HEK293 (cell line): ENCODE measurements at regions not wholly inside any gene's neighbourhood (a gene's known extent, or its start where the extent isn't known, plus 50 kb on each side); places are given as distances from the start of the nearest gene placed in this dataset.

Experiments
- CTCF ChIA-PET: fragments of 350-600 bp; formaldehyde crosslinking; extraction: SDS; loops from one replicate; lab custom pipeline; 2021; ENCODE audit warnings: antibody characterized with exemption; lab: Yijun Ruan, JAX
- POLR2A ChIA-PET: fragments of 300-600 bp; formaldehyde crosslinking; extraction: SDS; loops from one replicate; lab custom pipeline; 2020; ENCODE audit warnings: antibody characterized with exemption, inconsistent platforms; lab: Yijun Ruan, JAX
- H3K27ac ChIP-seq: fragments of 200-500 bp; sonication (Bioruptor generic); 2 replicates; pipeline ENCODE4 v1.5.1; 2014; ENCODE audit warnings: low read depth, low read length, control low read depth, inconsistent platforms; ENCODE audit errors: extremely low read depth
- H3K36me3 ChIP-seq, 2 experiments: fragments of 200-500 bp in 1 of 2; sonication (Bioruptor generic) in 1 of 2; 1 replicate in 1 of 2; 2 replicates in 1 of 2; pipeline ENCODE4 v1.5.1; 2014 to 2017; ENCODE audit warnings: inconsistent platforms in 2 of 2, low read length in 2 of 2; ENCODE audit not compliant: control insufficient read depth in 2 of 2, insufficient read depth in 1 of 2
- H3K4me1 ChIP-seq: fragments of 200-500 bp; sonication (Bioruptor generic); 2 replicates; pipeline ENCODE4 v1.5.1; 2014; ENCODE audit warnings: mild to moderate bottlenecking, low read length, inconsistent platforms; ENCODE audit not compliant: control insufficient read depth, insufficient read depth
- H3K4me3 ChIP-seq: 2 replicates; pipeline ENCODE4 v1.5.1; 2011; ENCODE audit warnings: low read depth, mild to moderate bottlenecking, control low read depth, low read length, moderate library complexity
- H3K9me3 ChIP-seq: fragments of 200-500 bp; sonication (Bioruptor generic); 2 replicates; pipeline ENCODE4 v1.5.1; 2014; ENCODE audit warnings: low read depth, low read length, inconsistent platforms; ENCODE audit not compliant: control insufficient read depth, insufficient read depth
- FEZF1 ChIP-seq: fragments of 450-650 bp; formaldehyde crosslinking; IDR thresholded peaks from 2 replicates; pipeline ENCODE4 v1.5.1; 2016; ENCODE audit warnings: missing biosample characterization, missing genetic modification characterization
- YY2 ChIP-seq: fragments of 450-650 bp; formaldehyde crosslinking; IDR thresholded peaks from 2 replicates; pipeline ENCODE4 v1.5.1; 2016; ENCODE audit warnings: missing biosample characterization, missing genetic modification characterization
- ZNF157 ChIP-seq: fragments of 450-650 bp; formaldehyde crosslinking; IDR thresholded peaks from 2 replicates; pipeline ENCODE4 v1.5.1; 2016; ENCODE audit warnings: missing biosample characterization, missing genetic modification characterization
- ZNF214 ChIP-seq: fragments of 450-650 bp; formaldehyde crosslinking; IDR thresholded peaks from 2 replicates; pipeline ENCODE4 v1.5.1; 2017; ENCODE audit warnings: missing biosample characterization, mild to moderate bottlenecking, missing genetic modification characterization, borderline replicate concordance
- ZNF248 ChIP-seq: fragments of 450-650 bp; formaldehyde crosslinking; IDR thresholded peaks from 2 replicates; pipeline ENCODE4 v1.5.1; 2017; ENCODE audit warnings: missing biosample characterization, missing genetic modification characterization
- ZNF341 ChIP-seq: fragments of 450-650 bp; formaldehyde crosslinking; IDR thresholded peaks from 2 replicates; pipeline ENCODE4; 2016; ENCODE audit warnings: low read depth, missing biosample characterization, missing genetic modification characterization
- ZNF350 ChIP-seq: fragments of 450-650 bp; formaldehyde crosslinking; IDR thresholded peaks from 2 replicates; pipeline ENCODE4 v1.5.0; 2017; ENCODE audit warnings: missing biosample characterization, mild to moderate bottlenecking, missing genetic modification characterization
- ZNF473 ChIP-seq: fragments of 450-650 bp; formaldehyde crosslinking; IDR thresholded peaks from 2 replicates; pipeline ENCODE4 v1.5.1; 2017; ENCODE audit warnings: missing biosample characterization, missing genetic modification characterization
- ZNF548 ChIP-seq: fragments of 450-650 bp; formaldehyde crosslinking; IDR thresholded peaks from 2 replicates; pipeline ENCODE4 v1.5.1; 2016; ENCODE audit warnings: missing biosample characterization, missing genetic modification characterization
- ZNF623 ChIP-seq: fragments of 450-650 bp; formaldehyde crosslinking; IDR thresholded peaks from 2 replicates; pipeline ENCODE4 v1.5.1; 2016; ENCODE audit warnings: missing biosample characterization, missing genetic modification characterization
- ZNF629 ChIP-seq: fragments of 450-650 bp; formaldehyde crosslinking; IDR thresholded peaks from 2 replicates; pipeline ENCODE4 v1.5.1; 2017; ENCODE audit warnings: missing biosample characterization, missing genetic modification characterization
- ZNF76 ChIP-seq: fragments of 450-650 bp; formaldehyde crosslinking; IDR thresholded peaks from 2 replicates; pipeline ENCODE4; 2016; ENCODE audit warnings: low read depth, missing biosample characterization, missing genetic modification characterization, borderline replicate concordance
- ZNF776 ChIP-seq: fragments of 450-650 bp; formaldehyde crosslinking; IDR thresholded peaks from 2 replicates; pipeline ENCODE4 v1.5.0; 2017; ENCODE audit warnings: missing biosample characterization, missing genetic modification characterization, borderline replicate concordance
- ZSCAN30 ChIP-seq: fragments of 450-650 bp; IDR thresholded peaks from 2 replicates; pipeline ENCODE4 v1.5.1; 2018; ENCODE audit warnings: missing biosample characterization, mild to moderate bottlenecking, missing genetic modification characterization, moderate library complexity
- TF ChIP-seq, protein P1 (sequence below): fragments of 450-650 bp; formaldehyde crosslinking; IDR thresholded peaks from 2 replicates; pipeline ENCODE4 v1.5.1; 2016; ENCODE audit warnings: missing biosample characterization, missing genetic modification characterization
- TF ChIP-seq, protein P2 (sequence below): fragments of 450-650 bp; formaldehyde crosslinking; IDR thresholded peaks from 2 replicates; pipeline ENCODE4 v1.5.1; 2016; ENCODE audit warnings: missing biosample characterization, missing genetic modification characterization
- TF ChIP-seq, protein P3 (sequence below): sonication (generic); formaldehyde crosslinking; IDR thresholded peaks from 2 replicates; pipeline ENCODE4 v1.8.1; 2022; ENCODE audit warnings: mild to moderate bottlenecking, moderate library complexity, missing genetic modification reagents
- TF ChIP-seq, protein P4 (sequence below): fragments of 450-650 bp; formaldehyde crosslinking; IDR thresholded peaks from 2 replicates; pipeline ENCODE4 v1.5.1; 2016; ENCODE audit warnings: missing biosample characterization, missing genetic modification characterization

DNA sequence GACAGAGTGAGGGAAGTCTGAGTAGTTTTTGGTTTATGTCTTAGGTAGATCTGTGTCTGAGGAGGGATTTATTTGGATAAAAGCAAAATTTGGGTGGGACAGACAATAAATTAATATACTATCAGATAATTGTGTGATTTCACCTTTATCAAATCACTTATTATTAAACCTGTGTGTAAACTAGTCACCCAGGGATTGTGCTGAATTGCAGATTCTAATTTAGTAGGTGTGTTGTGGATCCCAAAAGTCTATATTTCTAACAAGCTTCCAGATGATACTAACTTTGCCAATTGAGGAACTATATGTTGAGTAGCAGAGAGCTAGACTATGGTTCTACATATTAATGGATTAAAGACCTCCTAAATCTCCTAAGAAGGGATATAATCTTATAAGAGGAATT, 978.5 kb upstream of the FBXO33 start:
- H3K4me1 ChIP-seq, result no peaks in the 10 kb centered on the region
- no peak overlapping the region for H3K27ac ChIP-seq
- ChIA-PET CTCF (no interaction called here), POLR2A (no interaction called here)
- H3K9me3 ChIP-seq, result no peaks in the 10 kb centered on the region
- H3K4me3 ChIP-seq, result no peak overlapping the region
- H3K36me3 ChIP-seq, result no peaks in the 10 kb centered on the region
- no peak for TF ChIP-seq ZNF629 (tag by site-specific recombination)
- no peak for TF ChIP-seq ZNF248 (tag by site-specific recombination)
- TF ChIP-seq ZNF350 (tag by site-specific recombination), result no peak
- TF ChIP-seq, protein P1, sequence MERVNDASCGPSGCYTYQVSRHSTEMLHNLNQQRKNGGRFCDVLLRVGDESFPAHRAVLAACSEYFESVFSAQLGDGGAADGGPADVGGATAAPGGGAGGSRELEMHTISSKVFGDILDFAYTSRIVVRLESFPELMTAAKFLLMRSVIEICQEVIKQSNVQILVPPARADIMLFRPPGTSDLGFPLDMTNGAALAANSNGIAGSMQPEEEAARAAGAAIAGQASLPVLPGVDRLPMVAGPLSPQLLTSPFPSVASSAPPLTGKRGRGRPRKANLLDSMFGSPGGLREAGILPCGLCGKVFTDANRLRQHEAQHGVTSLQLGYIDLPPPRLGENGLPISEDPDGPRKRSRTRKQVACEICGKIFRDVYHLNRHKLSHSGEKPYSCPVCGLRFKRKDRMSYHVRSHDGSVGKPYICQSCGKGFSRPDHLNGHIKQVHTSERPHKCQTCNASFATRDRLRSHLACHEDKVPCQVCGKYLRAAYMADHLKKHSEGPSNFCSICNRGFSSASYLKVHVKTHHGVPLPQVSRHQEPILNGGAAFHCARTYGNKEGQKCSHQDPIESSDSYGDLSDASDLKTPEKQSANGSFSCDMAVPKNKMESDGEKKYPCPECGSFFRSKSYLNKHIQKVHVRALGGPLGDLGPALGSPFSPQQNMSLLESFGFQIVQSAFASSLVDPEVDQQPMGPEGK (tag by site-specific recombination), result no peak
- TF ChIP-seq ZNF473, result no peak
- TF ChIP-seq, protein P2, sequence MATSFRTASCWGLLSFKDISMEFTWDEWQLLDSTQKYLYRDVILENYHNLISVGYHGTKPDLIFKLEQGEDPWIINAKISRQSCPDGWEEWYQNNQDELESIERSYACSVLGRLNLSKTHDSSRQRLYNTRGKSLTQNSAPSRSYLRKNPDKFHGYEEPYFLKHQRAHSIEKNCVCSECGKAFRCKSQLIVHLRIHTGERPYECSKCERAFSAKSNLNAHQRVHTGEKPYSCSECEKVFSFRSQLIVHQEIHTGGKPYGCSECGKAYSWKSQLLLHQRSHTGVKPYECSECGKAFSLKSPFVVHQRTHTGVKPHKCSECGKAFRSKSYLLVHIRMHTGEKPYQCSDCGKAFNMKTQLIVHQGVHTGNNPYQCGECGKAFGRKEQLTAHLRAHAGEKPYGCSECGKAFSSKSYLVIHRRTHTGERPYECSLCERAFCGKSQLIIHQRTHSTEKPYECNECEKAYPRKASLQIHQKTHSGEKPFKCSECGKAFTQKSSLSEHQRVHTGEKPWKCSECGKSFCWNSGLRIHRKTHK (tag by site-specific recombination), result no peak
- TF ChIP-seq ZNF776 (tag by site-specific recombination), result no peak

DNA sequence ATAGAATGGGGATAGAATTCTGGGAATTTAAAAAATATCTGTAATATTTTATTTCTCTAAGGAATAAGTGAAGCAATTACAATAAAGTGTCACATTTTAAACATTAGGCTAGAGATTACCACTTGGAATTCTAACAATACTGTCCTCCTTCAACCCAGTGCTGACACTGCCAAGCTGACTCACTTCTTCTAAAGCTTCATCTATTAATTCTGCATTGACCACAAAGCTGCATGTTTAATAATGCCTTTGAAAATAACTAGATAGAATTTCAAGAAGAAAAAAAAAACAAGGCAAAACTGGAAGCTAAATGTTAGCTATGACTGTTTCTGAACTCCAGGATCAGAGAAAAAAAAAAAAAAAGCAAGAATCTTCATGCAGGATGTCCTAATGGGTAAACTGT, 970.7 kb upstream of the FBXO33 start:
- Histone ChIP-seq H3K27ac (no peak overlapping the region), H3K4me3 (no peak overlapping the region), H3K4me1 (no peaks in the 10 kb centered on the region), H3K36me3 (no peaks in the 10 kb centered on the region), H3K9me3 (no peaks in the 10 kb centered on the region)
- TF ChIP-seq YY2 (no peak), ZNF548 (tag by site-specific recombination) (no peak), ZNF623 (tag by site-specific recombination) (no peak), FEZF1 (tag by site-specific recombination) (no peak), ZNF76 (tag by site-specific recombination) (no peak), ZNF341 (no peak)
- TF ChIP-seq, protein P3, sequence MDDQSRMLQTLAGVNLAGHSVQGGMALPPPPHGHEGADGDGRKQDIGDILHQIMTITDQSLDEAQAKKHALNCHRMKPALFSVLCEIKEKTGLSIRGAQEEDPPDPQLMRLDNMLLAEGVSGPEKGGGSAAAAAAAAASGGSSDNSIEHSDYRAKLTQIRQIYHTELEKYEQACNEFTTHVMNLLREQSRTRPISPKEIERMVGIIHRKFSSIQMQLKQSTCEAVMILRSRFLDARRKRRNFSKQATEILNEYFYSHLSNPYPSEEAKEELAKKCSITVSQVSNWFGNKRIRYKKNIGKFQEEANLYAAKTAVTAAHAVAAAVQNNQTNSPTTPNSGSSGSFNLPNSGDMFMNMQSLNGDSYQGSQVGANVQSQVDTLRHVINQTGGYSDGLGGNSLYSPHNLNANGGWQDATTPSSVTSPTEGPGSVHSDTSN, result no peak
- CTCF ChIA-PET, result interaction anchor here (0.6 kb wide), 1 partner anchor 345 kb away, joined by 3 read pairs; no protein-coding TSS in a partner anchor
- POLR2A ChIA-PET, result no interaction called here

DNA sequence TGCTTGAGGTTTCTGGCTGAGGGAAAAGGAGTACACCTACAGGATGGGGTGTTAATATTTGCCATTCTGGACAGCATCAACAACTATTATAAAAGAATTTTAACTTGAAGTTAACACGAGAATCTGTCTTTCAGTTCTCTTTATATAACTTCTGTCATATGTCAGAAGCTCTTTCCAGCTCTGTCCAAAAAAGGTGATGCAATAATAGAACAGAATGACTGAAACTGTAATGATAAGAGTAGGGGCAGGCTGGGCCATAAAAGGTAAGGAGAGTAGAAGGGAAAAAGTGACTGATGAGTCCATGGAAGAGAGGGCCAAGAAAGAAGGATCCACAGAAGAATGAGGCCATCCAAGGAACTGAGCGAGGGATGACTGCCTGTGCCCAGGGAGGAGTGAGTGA, 966.7 kb upstream of the FBXO33 start:
- no peak overlapping the region for H3K4me3 ChIP-seq
- no peaks in the 10 kb centered on the region for H3K36me3 ChIP-seq
- no peak for TF ChIP-seq ZNF157 (tag by site-specific recombination)
- no peak for TF ChIP-seq ZNF214 (tag by site-specific recombination)
- TF ChIP-seq ZSCAN30 (tag by site-specific recombination), result no peak
- TF ChIP-seq, protein P4, sequence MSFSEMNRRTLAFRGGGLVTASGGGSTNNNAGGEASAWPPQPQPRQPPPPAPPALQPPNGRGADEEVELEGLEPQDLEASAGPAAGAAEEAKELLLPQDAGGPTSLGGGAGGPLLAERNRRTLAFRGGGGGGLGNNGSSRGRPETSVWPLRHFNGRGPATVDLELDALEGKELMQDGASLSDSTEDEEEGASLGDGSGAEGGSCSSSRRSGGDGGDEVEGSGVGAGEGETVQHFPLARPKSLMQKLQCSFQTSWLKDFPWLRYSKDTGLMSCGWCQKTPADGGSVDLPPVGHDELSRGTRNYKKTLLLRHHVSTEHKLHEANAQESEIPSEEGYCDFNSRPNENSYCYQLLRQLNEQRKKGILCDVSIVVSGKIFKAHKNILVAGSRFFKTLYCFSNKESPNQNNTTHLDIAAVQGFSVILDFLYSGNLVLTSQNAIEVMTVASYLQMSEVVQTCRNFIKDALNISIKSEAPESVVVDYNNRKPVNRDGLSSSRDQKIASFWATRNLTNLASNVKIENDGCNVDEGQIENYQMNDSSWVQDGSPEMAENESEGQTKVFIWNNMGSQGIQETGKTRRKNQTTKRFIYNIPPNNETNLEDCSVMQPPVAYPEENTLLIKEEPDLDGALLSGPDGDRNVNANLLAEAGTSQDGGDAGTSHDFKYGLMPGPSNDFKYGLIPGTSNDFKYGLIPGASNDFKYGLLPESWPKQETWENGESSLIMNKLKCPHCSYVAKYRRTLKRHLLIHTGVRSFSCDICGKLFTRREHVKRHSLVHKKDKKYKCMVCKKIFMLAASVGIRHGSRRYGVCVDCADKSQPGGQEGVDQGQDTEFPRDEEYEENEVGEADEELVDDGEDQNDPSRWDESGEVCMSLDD (tag by site-specific recombination), result no peak
- no peaks in the 10 kb centered on the region for H3K4me1 ChIP-seq
- ChIA-PET POLR2A (no interaction called here), CTCF (no interaction called here)
- no peak overlapping the region for H3K27ac ChIP-seq
- H3K9me3 ChIP-seq, result no peaks in the 10 kb centered on the region
